ENCODE measurements at regions not wholly inside any gene's neighbourhood (a gene's known extent, or its start where the extent isn't known, plus 50 kb on each side); places are given as distances from the start of the nearest gene placed in this dataset.

DNA sequence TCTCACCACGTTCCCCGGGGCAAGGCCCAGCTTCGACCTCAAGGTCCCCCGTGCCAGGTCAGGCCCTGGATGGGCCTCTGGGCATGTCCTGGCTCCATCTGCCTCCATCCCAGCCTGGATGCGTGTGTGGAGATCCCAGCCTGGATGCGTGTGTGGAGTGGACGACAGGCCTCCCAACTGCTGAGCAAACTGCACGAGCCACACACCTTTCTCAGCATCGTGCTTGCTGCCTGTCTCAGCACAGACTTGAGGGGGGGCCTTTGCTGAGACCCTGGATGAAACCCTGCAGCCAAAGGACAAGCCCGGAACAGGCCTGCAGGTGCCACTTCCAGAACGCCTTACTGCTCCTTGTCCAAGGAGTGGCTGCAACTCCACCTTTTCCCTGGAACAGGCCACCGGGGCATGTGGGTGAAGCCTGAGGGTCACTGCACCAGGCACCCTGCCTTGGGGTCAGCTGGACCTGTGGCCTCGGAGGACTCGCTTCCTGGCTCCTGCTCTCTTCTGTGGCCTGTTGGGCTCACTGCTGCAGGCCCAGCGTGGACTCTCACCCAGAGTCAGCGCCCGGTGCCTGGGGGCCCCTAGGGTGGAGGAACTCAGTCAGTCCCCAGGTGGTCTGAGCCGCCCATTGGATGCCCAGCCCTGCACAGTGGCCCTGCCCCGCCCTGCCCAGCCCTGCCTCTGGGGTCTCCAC is 176.0 kb downstream of the KIF26A start:
- intact Hi-C loops (cut with micrococcal nuclease; ENCODE audit: unreplicated experiment) = no loop called here
- TF ChIP-seq, protein P1, sequence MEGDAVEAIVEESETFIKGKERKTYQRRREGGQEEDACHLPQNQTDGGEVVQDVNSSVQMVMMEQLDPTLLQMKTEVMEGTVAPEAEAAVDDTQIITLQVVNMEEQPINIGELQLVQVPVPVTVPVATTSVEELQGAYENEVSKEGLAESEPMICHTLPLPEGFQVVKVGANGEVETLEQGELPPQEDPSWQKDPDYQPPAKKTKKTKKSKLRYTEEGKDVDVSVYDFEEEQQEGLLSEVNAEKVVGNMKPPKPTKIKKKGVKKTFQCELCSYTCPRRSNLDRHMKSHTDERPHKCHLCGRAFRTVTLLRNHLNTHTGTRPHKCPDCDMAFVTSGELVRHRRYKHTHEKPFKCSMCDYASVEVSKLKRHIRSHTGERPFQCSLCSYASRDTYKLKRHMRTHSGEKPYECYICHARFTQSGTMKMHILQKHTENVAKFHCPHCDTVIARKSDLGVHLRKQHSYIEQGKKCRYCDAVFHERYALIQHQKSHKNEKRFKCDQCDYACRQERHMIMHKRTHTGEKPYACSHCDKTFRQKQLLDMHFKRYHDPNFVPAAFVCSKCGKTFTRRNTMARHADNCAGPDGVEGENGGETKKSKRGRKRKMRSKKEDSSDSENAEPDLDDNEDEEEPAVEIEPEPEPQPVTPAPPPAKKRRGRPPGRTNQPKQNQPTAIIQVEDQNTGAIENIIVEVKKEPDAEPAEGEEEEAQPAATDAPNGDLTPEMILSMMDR (IDR thresholded peaks at IDR 0.05; ENCODE audit: insufficient read depth in 1 of 2, low read depth in 1 of 2, low read length in 1 of 2, severe bottlenecking in 1 of 2, unreplicated experiment in 1 of 2) = no peak
- Histone ChIP-seq H3K4me1 (no peaks in the 10 kb centered on the region), H3K9me3 (peaks cover 8% of the 10 kb centered on the region; the same call in 1 of the 2 replicates), H3K27me3 (replicated peaks; ENCODE audit: control insufficient read depth, insufficient read depth, low read length) (no peaks in the 10 kb centered on the region), H3K36me3 (ENCODE audit: control insufficient read depth, insufficient read depth, low read length) (no peaks in the 10 kb centered on the region), H3K4me3 (ENCODE audit: low read depth, low read length) (no peak overlapping the region)
- DNase-seq = peak in 1 of 2 experiments; percentile 23
- Mint-ChIP-seq H3K36me3 (ENCODE audit: insufficient read depth, unreplicated experiment) (no peaks in the 10 kb centered on the region), H3K27ac (ENCODE audit: unreplicated experiment) (no peak overlapping the region), H3K27me3 (ENCODE audit: insufficient read depth, unreplicated experiment) (peaks cover 10% of the 10 kb centered on the region), H3K9me3 (ENCODE audit: unreplicated experiment) (no peaks in the 10 kb centered on the region), H3K4me3 (ENCODE audit: unreplicated experiment) (no peak overlapping the region), H3K4me1 (ENCODE audit: low read depth, unreplicated experiment) (no peaks in the 10 kb centered on the region)
- no TSS peak for BruUV-seq (replicated peaks)
- ChIA-PET CTCF (interaction anchor here (0.8 kb wide), 1 partner anchor 19 kb away, joined by 3 read pairs; no protein-coding TSS in a partner anchor), POLR2A (no interaction called here)

DNA sequence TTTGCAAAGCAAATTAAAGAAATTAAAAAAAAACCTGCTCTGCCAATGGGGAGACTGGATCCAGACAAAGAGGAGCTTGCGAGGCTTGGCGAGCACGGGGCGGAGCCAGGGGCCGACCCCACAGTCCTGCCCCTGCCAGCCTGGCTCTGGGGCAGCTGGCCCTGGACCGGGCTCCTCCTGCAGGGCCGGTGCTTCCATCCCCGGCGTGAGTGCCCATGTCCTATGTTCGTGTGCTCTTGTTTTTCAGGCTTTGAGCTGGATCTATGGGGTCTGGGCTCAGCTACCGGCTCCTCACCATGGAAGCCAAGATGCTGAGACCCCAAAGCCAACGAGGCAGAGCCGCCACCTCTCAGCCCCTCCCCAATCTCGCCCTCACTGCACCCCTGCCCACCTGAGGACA is 176.8 kb downstream of the KIF26A start:
- POLR2A ChIA-PET = no interaction called here
- Histone ChIP-seq H3K36me3 (ENCODE audit: control insufficient read depth, insufficient read depth, low read length) (no peaks in the 10 kb centered on the region), H3K4me1 (no peaks in the 10 kb centered on the region), H3K9me3 (peaks cover 8% of the 10 kb centered on the region; the same call in 1 of the 2 replicates), H3K4me3 (ENCODE audit: low read depth, low read length) (no peak overlapping the region), H3K27me3 (replicated peaks; ENCODE audit: control insufficient read depth, insufficient read depth, low read length) (no peaks in the 10 kb centered on the region; the same call in 1 of the 2 replicates)
- CTCF ChIA-PET = interaction anchor here (0.8 kb wide), 1 partner anchor 18 kb away, joined by 3 read pairs; no protein-coding TSS in a partner anchor
- H3K4me1 Mint-ChIP-seq (ENCODE audit: low read depth, unreplicated experiment) = no peaks in the 10 kb centered on the region
- H3K36me3 Mint-ChIP-seq (ENCODE audit: insufficient read depth, unreplicated experiment) = no peaks in the 10 kb centered on the region
- peak in 1 of 2 experiments; percentile 7 for DNase-seq
- BruUV-seq (replicated peaks) = no TSS peak
- no peak overlapping the region for H3K27ac Mint-ChIP-seq (ENCODE audit: unreplicated experiment)
- peaks cover 10% of the 10 kb centered on the region for H3K27me3 Mint-ChIP-seq (ENCODE audit: insufficient read depth, unreplicated experiment)
- intact Hi-C loops (cut with micrococcal nuclease; ENCODE audit: unreplicated experiment) = no loop called here
- H3K9me3 Mint-ChIP-seq (ENCODE audit: unreplicated experiment) = no peaks in the 10 kb centered on the region
- H3K4me3 Mint-ChIP-seq (ENCODE audit: unreplicated experiment) = no peak overlapping the region
- TF ChIP-seq, protein P1 (IDR thresholded peaks at IDR 0.05; ENCODE audit: insufficient read depth in 1 of 2, low read depth in 1 of 2, low read length in 1 of 2, severe bottlenecking in 1 of 2, unreplicated experiment in 1 of 2) = no peak

DNA sequence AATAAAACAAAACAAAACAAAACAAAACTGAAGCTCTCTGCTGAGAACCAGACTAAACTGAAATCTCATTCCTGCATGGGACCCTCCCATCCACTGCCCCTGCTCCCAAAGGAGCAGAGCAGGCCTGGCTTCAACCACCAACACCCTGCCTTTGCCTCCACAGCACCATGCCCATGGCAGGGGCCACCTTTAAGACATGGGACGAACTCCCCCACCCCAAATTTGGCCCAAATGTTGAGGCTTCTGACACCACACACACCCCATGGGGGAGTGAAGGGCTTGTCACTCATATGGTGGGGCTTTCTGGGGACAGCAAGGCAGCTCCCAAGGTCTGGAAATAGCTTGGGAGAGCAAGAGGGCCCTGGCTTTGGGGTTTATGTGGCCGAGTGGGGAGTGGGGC is 177.2 kb downstream of the KIF26A start:
- peaks cover 10% of the 10 kb centered on the region for H3K27me3 Mint-ChIP-seq (ENCODE audit: insufficient read depth, unreplicated experiment)
- CTCF ChIA-PET = no interaction called here

More for the DNA sequence above, 177.2 kb downstream of the KIF26A start:
- Histone ChIP-seq H3K9me3 (peaks cover 8% of the 10 kb centered on the region; the same call in 1 of the 2 replicates), H3K4me1 (no peaks in the 10 kb centered on the region), H3K27me3 (replicated peaks; ENCODE audit: control insufficient read depth, insufficient read depth, low read length) (no peaks in the 10 kb centered on the region; the same call in 1 of the 2 replicates), H3K36me3 (ENCODE audit: control insufficient read depth, insufficient read depth, low read length) (no peaks in the 10 kb centered on the region), H3K4me3 (ENCODE audit: low read depth, low read length) (no peak overlapping the region)
- intact Hi-C loops (cut with micrococcal nuclease; ENCODE audit: unreplicated experiment) = no loop called here
- H3K27ac Mint-ChIP-seq (ENCODE audit: unreplicated experiment) = no peak overlapping the region
- POLR2A ChIA-PET = no interaction called here
- TF ChIP-seq, protein P1 (IDR thresholded peaks at IDR 0.05; ENCODE audit: insufficient read depth in 1 of 2, low read depth in 1 of 2, low read length in 1 of 2, severe bottlenecking in 1 of 2, unreplicated experiment in 1 of 2) = no peak
- H3K4me3 Mint-ChIP-seq (ENCODE audit: unreplicated experiment) = no peak overlapping the region
- no peaks in the 10 kb centered on the region for H3K9me3 Mint-ChIP-seq (ENCODE audit: unreplicated experiment)
- no peaks in the 10 kb centered on the region for H3K36me3 Mint-ChIP-seq (ENCODE audit: insufficient read depth, unreplicated experiment)
- no peaks in the 10 kb centered on the region for H3K4me1 Mint-ChIP-seq (ENCODE audit: low read depth, unreplicated experiment)
- no TSS peak for BruUV-seq (replicated peaks)
- peak in 1 of 2 experiments; percentile 14 for DNase-seq
